Esophagus muscularis mucosa (tissue), 4 donors: ENCODE measurements at regions not wholly inside any gene's neighbourhood (a gene's known extent, or its start where the extent isn't known, plus 50 kb on each side); places are given as distances from the start of the nearest gene placed in this dataset.

ENCODE experiments used
- DNase-seq: peaks from one replicate; pipeline ENCODE4 v3.0.0-alpha.2; 2017; ENCODE audit errors: extremely low spot score
- H3K27ac ChIP-seq, 4 donors: fragments of 200-600 bp; sonication (generic); replicated peaks in 1 of 4; 1 replicate in 3 of 4; 2 replicates in 1 of 4; pipeline ENCODE4 v1.5.1; 2016 to 2019; ENCODE audit warnings: mild to moderate bottlenecking in 1 of 4
- H3K27me3 ChIP-seq, 4 donors: fragments of 200-600 bp; sonication (generic); one replicate each; pipeline versions ENCODE4 v1.5.1 to v1.6.0; 2016 to 2019
- H3K36me3 ChIP-seq, 4 donors: fragments of 200-600 bp; sonication (generic); one replicate each; pipeline ENCODE4 v1.5.1; 2016 to 2019
- H3K4me1 ChIP-seq, 4 donors: fragments of 200-600 bp; sonication (generic); one replicate each; pipeline ENCODE4 v1.5.1; 2016 to 2019
- H3K4me3 ChIP-seq, 4 donors: fragments of 200-600 bp; sonication (generic); 1 replicate in 2 of 4; 2 replicates in 2 of 4; pipeline ENCODE4 v1.5.1; 2016 to 2019; ENCODE audit warnings: mild to moderate bottlenecking in 4 of 4, moderate library complexity in 1 of 4
- H3K9me3 ChIP-seq, 4 donors: fragments of 200-600 bp; sonication (generic); 1 replicate in 3 of 4; 2 replicates in 1 of 4; pipeline ENCODE4 v1.5.1; 2016 to 2019
- CTCF ChIP-seq, 3 experiments: fragments of 200-600 bp in 2 of 3; fragments of 450-650 bp in 1 of 3; sonication (generic) in 2 of 3; IDR thresholded peaks; one replicate each; pipeline ENCODE4 v1.5.1; 2017 to 2019; ENCODE audit warnings: antibody characterized with exemption in 3 of 3, mild to moderate bottlenecking in 2 of 3, moderate library complexity in 1 of 3
- EP300 ChIP-seq: sonication (generic); formaldehyde crosslinking; IDR thresholded peaks from one replicate; pipeline ENCODE4 v1.6.1; 2017; ENCODE audit warnings: antibody characterized with exemption
- POLR2A ChIP-seq: fragments of 450-650 bp; IDR thresholded peaks from one replicate; pipeline ENCODE4 v1.6.1; 2017; ENCODE audit warnings: antibody characterized with exemption, moderate library complexity, mild to moderate bottlenecking, low read depth
- POLR2AphosphoS5 ChIP-seq, 2 donors: sonication (generic); formaldehyde crosslinking; IDR thresholded peaks; one replicate each; pipeline ENCODE4 v1.6.1; 2017; ENCODE audit warnings: antibody characterized with exemption in 2 of 2
- WGBS: methylation state at CpG from one replicate; pipeline ENCODE4 v1.1.5; 2018; 5-methylcytosine and 5-hydroxymethylcytosine counted together
- intact Hi-C: fragments of 100-400 bp; cut with DNase I; formaldehyde crosslinking; loops from one replicate; pipeline ENCODE4 v1.15.1; 2023

DNA sequence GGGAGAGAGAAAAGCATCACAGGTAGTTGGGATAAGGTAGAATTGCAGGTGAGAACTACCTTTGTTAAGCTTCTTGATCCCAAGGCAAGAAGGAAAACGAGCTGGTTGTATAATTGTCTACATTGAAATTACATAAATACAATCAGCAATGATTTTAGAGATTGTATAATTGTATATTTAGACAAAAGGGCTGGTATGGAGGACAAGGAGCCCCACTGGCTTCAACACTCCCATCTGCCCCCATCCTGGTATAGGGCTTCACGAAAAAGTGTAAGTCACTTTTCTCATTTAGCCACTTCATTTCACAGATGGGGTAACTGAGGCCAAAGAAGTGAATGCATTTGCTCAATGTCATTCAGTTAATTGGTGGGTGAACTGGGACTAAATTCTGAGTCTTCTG, 103.3 kb downstream of the MYCN start:
- no peaks in the 10 kb centered on the region for H3K4me1 ChIP-seq
- intact Hi-C loops, result no loop called here
- no peak overlapping the region for H3K27ac ChIP-seq
- H3K4me3 ChIP-seq, result no peak overlapping the region
- peaks cover 0 to 17% (median 0%) of the 10 kb centered on the region in 4 donors for H3K27me3 ChIP-seq
- no peak for TF ChIP-seq CTCF (IDR thresholded peaks at IDR 0.05)
- TF ChIP-seq POLR2AphosphoS5 (IDR thresholded peaks at IDR 0.05), result no peak
- no peak for TF ChIP-seq POLR2A
- no peak for TF ChIP-seq EP300
- no peaks in the 10 kb centered on the region for H3K36me3 ChIP-seq
- no peak for DNase-seq
- H3K9me3 ChIP-seq, result no peaks in the 10 kb centered on the region
- 83% methylated on average over 2 of the region's 2 CpGs for WGBS

DNA sequence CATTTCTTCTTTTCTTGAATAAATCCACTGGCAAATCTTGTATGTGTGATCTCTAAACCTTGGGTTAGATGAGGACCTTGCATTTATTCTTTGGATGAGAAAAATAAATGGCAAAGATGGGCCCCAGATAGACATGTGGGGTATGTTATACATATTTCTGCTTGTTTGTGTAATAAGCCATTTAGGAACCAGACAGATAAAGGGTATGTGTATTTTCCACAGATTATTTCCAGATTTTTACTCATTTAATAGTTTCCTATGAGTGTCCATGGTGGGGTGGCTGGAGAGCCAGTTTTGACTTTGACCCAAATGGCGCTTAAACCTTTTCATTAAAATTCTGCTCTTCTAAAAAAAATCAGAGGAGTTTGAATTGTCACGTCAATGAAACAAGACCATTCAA, 102.8 kb downstream of the MYCN start:
- Histone ChIP-seq H3K27me3 (peaks cover 0 to 17% (median 0%) of the 10 kb centered on the region in 4 donors), H3K4me3 (no peak overlapping the region), H3K9me3 (no peaks in the 10 kb centered on the region), H3K36me3 (no peaks in the 10 kb centered on the region), H3K27ac (no peak overlapping the region), H3K4me1 (no peaks in the 10 kb centered on the region)
- no peak for TF ChIP-seq POLR2AphosphoS5 (IDR thresholded peaks at IDR 0.05)
- no peak for TF ChIP-seq POLR2A
- TF ChIP-seq CTCF (IDR thresholded peaks at IDR 0.05), result no peak
- no peak for TF ChIP-seq EP300
- DNase-seq, result no peak
- WGBS, result 86% methylated on average over 2 of the region's 2 CpGs
- intact Hi-C loops, result no loop called here

- H3K27me3 ChIP-seq, result peaks cover 0 to 17% (median 0%) of the 10 kb centered on the region in 4 donors
- H3K4me3 ChIP-seq, result no peak overlapping the region
- H3K4me1 ChIP-seq, result no peaks in the 10 kb centered on the region
- H3K27ac ChIP-seq, result no peak overlapping the region
- no peak for DNase-seq
- H3K36me3 ChIP-seq, result no peaks in the 10 kb centered on the region
- TF ChIP-seq CTCF (IDR thresholded peaks at IDR 0.05) (no peak), POLR2A (no peak), POLR2AphosphoS5 (IDR thresholded peaks at IDR 0.05) (no peak), EP300 (no peak)
- WGBS, result 94% methylated on average over 3 of the region's 3 CpGs
- intact Hi-C loops, result no loop called here
- no peaks in the 10 kb centered on the region for H3K9me3 ChIP-seq
Observed at GRCh38 chr2:16042201-16042700, 101.9 kb downstream of the MYCN start.

DNA sequence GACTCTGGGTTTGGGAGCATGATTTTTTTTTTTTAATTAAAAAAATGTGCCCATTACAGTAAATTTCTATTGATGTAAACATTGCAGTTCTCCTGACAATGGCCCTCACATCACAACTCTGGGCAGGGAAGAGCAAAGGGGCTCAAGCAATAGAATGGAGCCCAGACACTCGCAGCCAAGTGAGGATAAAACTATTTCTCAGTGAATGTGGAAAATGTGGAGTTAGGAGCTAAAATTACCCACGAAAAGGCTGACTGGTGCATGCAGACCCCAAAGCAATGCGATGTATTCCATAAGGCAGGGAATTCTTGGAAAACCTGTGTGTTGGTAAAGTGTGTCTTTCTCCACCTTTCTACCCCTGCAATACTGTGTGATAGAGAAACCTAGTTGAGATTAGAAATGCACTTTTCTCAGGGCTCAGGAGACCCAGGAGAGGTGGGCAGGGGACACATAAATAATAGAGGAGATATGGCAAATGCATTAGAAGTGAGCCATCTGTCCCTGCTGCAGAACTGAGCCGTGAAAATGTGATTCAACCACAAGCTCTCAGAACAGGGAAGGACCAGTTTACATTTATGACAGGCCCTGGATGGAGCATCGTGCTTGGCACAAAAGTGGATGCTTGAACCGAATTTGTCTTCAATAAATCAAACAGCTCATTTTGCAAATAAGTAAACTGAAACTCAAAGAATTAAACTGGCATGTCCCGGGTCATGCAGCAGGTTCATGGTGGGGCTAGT, 100.1 kb downstream of the MYCN start:
- no peaks in the 10 kb centered on the region for H3K4me1 ChIP-seq

More for the DNA sequence above, 100.1 kb downstream of the MYCN start:
- Histone ChIP-seq H3K27ac (no peak overlapping the region), H3K27me3 (peaks cover 0 to 17% (median 0%) of the 10 kb centered on the region in 4 donors), H3K4me3 (no peak overlapping the region), H3K36me3 (no peaks in the 10 kb centered on the region), H3K9me3 (no peaks in the 10 kb centered on the region)
- intact Hi-C loops, result no loop called here
- 64% methylated on average over 7 of the region's 7 CpGs for WGBS
- DNase-seq, result no peak
- TF ChIP-seq POLR2AphosphoS5 (IDR thresholded peaks at IDR 0.05) (no peak), POLR2A (no peak), CTCF (IDR thresholded peaks at IDR 0.05) (no peak), EP300 (no peak)
